ENCODE measurements at regions not wholly inside any gene's neighbourhood (a gene's known extent, or its start where the extent isn't known, plus 50 kb on each side); places are given as distances from the start of the nearest gene placed in this dataset.

GRCh38 chr4:171524903-171525302 lies 288.3 kb upstream of the GALNTL6 start:
- H3K36me3 ChIP-seq, result no peaks in the 10 kb centered on the region
- no peak overlapping the region for H3K4me3 ChIP-seq (ENCODE audit: low read depth, low read length)
- no peaks in the 10 kb centered on the region for H3K27me3 ChIP-seq
- DNase-seq, result no peak
- no peak for TF ChIP-seq CTCF (IDR thresholded peaks at IDR 0.05; ENCODE audit: low read depth, low read length)
- no peaks in the 10 kb centered on the region for H3K4me1 ChIP-seq
- no peaks in the 10 kb centered on the region for H3K9me3 ChIP-seq

- H3K36me3 ChIP-seq, result no peaks in the 10 kb centered on the region
- DNase-seq, result no peak
- TF ChIP-seq CTCF (IDR thresholded peaks at IDR 0.05; ENCODE audit: low read depth, low read length), result no peak
- H3K4me1 ChIP-seq, result no peaks in the 10 kb centered on the region
- no peaks in the 10 kb centered on the region for H3K9me3 ChIP-seq
- H3K4me3 ChIP-seq (ENCODE audit: low read depth, low read length), result no peak overlapping the region
- H3K27me3 ChIP-seq, result no peaks in the 10 kb centered on the region
These were observed 291.5 kb upstream of the GALNTL6 start for GRCh38 chr4:171521726-171522125.

GRCh38 chr4:171519457-171519856 lies 293.7 kb upstream of the GALNTL6 start:
- Histone ChIP-seq H3K4me3 (ENCODE audit: low read depth, low read length) (no peak overlapping the region), H3K9me3 (no peaks in the 10 kb centered on the region), H3K36me3 (no peaks in the 10 kb centered on the region), H3K27me3 (no peaks in the 10 kb centered on the region), H3K4me1 (no peaks in the 10 kb centered on the region)
- no peak for DNase-seq
- TF ChIP-seq CTCF (IDR thresholded peaks at IDR 0.05; ENCODE audit: low read depth, low read length), result no peak

- H3K9me3 ChIP-seq, result no peaks in the 10 kb centered on the region
- no peaks in the 10 kb centered on the region for H3K4me1 ChIP-seq
- no peaks in the 10 kb centered on the region for H3K27me3 ChIP-seq
- H3K4me3 ChIP-seq (ENCODE audit: low read depth, low read length), result no peak overlapping the region
- no peaks in the 10 kb centered on the region for H3K36me3 ChIP-seq
- DNase-seq, result no peak
- no peak for TF ChIP-seq CTCF (IDR thresholded peaks at IDR 0.05; ENCODE audit: low read depth, low read length)
These were observed 295.3 kb upstream of the GALNTL6 start for GRCh38 chr4:171517883-171518282.

- no peak for DNase-seq
- no peaks in the 10 kb centered on the region for H3K27me3 ChIP-seq
- no peak overlapping the region for H3K4me3 ChIP-seq (ENCODE audit: low read depth, low read length)
- H3K36me3 ChIP-seq, result no peaks in the 10 kb centered on the region
- no peaks in the 10 kb centered on the region for H3K4me1 ChIP-seq
- H3K9me3 ChIP-seq, result no peaks in the 10 kb centered on the region
- TF ChIP-seq CTCF (IDR thresholded peaks at IDR 0.05; ENCODE audit: low read depth, low read length), result no peak
These were observed 296.5 kb upstream of the GALNTL6 start for GRCh38 chr4:171516694-171517093.

- no peak for DNase-seq
- Histone ChIP-seq H3K4me3 (ENCODE audit: low read depth, low read length) (no peak overlapping the region), H3K4me1 (no peaks in the 10 kb centered on the region), H3K36me3 (no peaks in the 10 kb centered on the region), H3K9me3 (no peaks in the 10 kb centered on the region), H3K27me3 (no peaks in the 10 kb centered on the region)
- TF ChIP-seq CTCF (IDR thresholded peaks at IDR 0.05; ENCODE audit: low read depth, low read length), result no peak
These were observed 328.5 kb upstream of the GALNTL6 start for GRCh38 chr4:171484681-171485080.
